ENCODE measurements at regions not wholly inside any gene's neighbourhood (a gene's known extent, or its start where the extent isn't known, plus 50 kb on each side); places are given as distances from the start of the nearest gene placed in this dataset.
"Not testable (repeated sequence)": the region's sequence is repeated elsewhere in the genome, so short reads cannot be mapped to it uniquely, and the experiment has no call there.

- DNase-seq = no peak
Observed at GRCh38 chr20:56724241-56724757, 95.2 kb downstream of the TFAP2C start.

GRCh38 chr20:56730003-56730402 is 100.9 kb downstream of the TFAP2C start:
- no peak for DNase-seq

GRCh38 chr20:56730996-56731395 is 101.9 kb downstream of the TFAP2C start:
- no peak for DNase-seq

GRCh38 chr20:56731476-56731875 is 102.4 kb downstream of the TFAP2C start:
- no peak for DNase-seq

GRCh38 chr20:56733967-56734366 is 104.9 kb downstream of the TFAP2C start:
- DNase-seq = no peak

- DNase-seq = no peak
Observed at GRCh38 chr20:56735084-56735642, 106.1 kb downstream of the TFAP2C start.

GRCh38 chr20:56736285-56736857 is 107.3 kb downstream of the TFAP2C start:
- no peak for DNase-seq

- not testable (repeated sequence) for DNase-seq
Observed at GRCh38 chr20:56744325-56744821, 115.3 kb downstream of the TFAP2C start.

- DNase-seq = peak in 7 of 56 donors; percentile 3 to 34 (median 18)
Observed at GRCh38 chr20:56748476-56749377, 119.6 kb downstream of the TFAP2C start.

- peak in 3 of 56 donors; percentile 12 to 27 (median 13) for DNase-seq
Observed at GRCh38 chr20:56750430-56750829, 121.3 kb downstream of the TFAP2C start.

GRCh38 chr20:56752274-56752673 is 123.2 kb downstream of the TFAP2C start:
- DNase-seq = peak in 3 of 56 donors; percentile 2 to 15 (median 9)

GRCh38 chr20:56755201-56755600 is 126.1 kb downstream of the TFAP2C start:
- DNase-seq = no peak

GRCh38 chr20:56756658-56757057 is 127.6 kb downstream of the TFAP2C start:
- not testable (repeated sequence) for DNase-seq

GRCh38 chr20:56758706-56759105 is 129.6 kb downstream of the TFAP2C start:
- DNase-seq = no peak

- DNase-seq = no peak
Observed at GRCh38 chr20:56759741-56760278, 130.7 kb downstream of the TFAP2C start.

- no peak for DNase-seq
Observed at GRCh38 chr20:56760610-56761009, 131.5 kb downstream of the TFAP2C start.

- DNase-seq = no peak
Observed at GRCh38 chr20:56761393-56761792, 132.3 kb downstream of the TFAP2C start.

GRCh38 chr20:56762401-56762800 is 133.3 kb downstream of the TFAP2C start:
- DNase-seq = no peak

- DNase-seq = no peak
Observed at GRCh38 chr20:56762829-56763228, 133.7 kb downstream of the TFAP2C start.

- no peak for DNase-seq
Observed at GRCh38 chr20:56764671-56765070, 135.6 kb downstream of the TFAP2C start.

- no peak for DNase-seq
Observed at GRCh38 chr20:56765172-56766073, 136.3 kb downstream of the TFAP2C start.

All from amygdala (tissue), 56 donors.